Chondrocyte (in vitro differentiated cells): ENCODE measurements at regions not wholly inside any gene's neighbourhood (a gene's known extent, or its start where the extent isn't known, plus 50 kb on each side); places are given as distances from the start of the nearest gene placed in this dataset.

Source experiments
- DNase-seq: peaks from one replicate; pipeline ENCODE4 v3.0.0; 2021; ENCODE audit warnings: mixed read lengths, low spot score
- H3K27ac Mint-ChIP-seq: one replicate; pipeline ENCODE4 v1.8.0; 2021; ENCODE audit warnings: mild to moderate bottlenecking, moderate library complexity, mixed read lengths; ENCODE audit not compliant: unreplicated experiment
- H3K27me3 Mint-ChIP-seq: 2 replicates; pipeline ENCODE4 v1.8.0; 2021; ENCODE audit warnings: low read depth, mixed read lengths
- H3K36me3 Mint-ChIP-seq: 2 replicates; pipeline ENCODE4 v1.8.0; 2021; ENCODE audit warnings: low read depth, mixed read lengths
- H3K4me1 Mint-ChIP-seq: 2 replicates; pipeline ENCODE4 v1.8.0; 2021; ENCODE audit warnings: low read depth, mild to moderate bottlenecking, mixed read lengths
- H3K4me3 Mint-ChIP-seq: one replicate; pipeline ENCODE4 v1.8.0; 2021; ENCODE audit warnings: mild to moderate bottlenecking, moderate library complexity, mixed read lengths; ENCODE audit not compliant: unreplicated experiment
- H3K9me3 Mint-ChIP-seq: 2 replicates; pipeline ENCODE4 v1.8.0; 2021; ENCODE audit warnings: low read depth, mixed read lengths
- TF ChIP-seq, protein P1 (sequence below): fragments of 200-600 bp; sonication (generic); IDR thresholded peaks from 2 replicates; pipeline ENCODE4 v1.5.0; 2021; ENCODE audit warnings: antibody characterized with exemption, mild to moderate bottlenecking, moderate library complexity

DNA sequence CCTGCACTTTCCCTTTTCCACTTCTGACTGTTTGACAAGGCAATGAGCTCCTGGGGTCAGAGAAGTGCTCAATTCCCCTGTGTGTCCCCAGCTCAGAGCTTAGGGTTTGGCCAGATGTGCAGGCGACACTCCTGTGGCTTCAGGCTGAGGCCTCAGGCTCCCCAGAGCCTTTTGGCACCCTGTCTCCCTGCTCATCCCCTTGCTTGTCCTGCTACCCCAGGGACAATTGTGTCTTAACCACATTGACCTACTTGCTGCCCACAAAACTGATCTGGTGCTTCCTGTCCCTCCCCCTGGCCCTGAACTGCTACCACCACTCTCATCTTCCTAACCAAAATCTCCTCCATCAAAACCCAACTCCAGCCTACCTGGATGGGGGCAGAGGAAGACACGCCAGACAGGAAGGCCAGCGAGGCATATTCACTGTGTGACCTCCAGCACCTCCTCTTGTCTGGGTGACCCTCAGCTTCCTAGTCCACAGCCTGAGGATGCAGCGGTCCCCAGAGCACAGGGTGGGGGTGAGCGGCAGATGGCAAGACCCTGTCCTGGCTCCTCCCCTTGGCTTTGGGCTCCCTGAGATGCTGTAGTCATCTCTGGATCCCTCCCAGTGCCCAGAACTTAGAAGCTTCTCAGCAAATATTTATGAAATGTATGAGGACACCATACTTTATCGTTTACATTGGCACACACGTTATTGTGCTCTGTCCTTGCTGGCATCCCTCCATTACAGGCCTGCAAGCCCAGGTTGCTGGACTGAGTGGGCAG is 98.9 kb upstream of the SLC6A6 start:
- no peak overlapping the region for H3K27ac Mint-ChIP-seq
- TF ChIP-seq, protein P1, sequence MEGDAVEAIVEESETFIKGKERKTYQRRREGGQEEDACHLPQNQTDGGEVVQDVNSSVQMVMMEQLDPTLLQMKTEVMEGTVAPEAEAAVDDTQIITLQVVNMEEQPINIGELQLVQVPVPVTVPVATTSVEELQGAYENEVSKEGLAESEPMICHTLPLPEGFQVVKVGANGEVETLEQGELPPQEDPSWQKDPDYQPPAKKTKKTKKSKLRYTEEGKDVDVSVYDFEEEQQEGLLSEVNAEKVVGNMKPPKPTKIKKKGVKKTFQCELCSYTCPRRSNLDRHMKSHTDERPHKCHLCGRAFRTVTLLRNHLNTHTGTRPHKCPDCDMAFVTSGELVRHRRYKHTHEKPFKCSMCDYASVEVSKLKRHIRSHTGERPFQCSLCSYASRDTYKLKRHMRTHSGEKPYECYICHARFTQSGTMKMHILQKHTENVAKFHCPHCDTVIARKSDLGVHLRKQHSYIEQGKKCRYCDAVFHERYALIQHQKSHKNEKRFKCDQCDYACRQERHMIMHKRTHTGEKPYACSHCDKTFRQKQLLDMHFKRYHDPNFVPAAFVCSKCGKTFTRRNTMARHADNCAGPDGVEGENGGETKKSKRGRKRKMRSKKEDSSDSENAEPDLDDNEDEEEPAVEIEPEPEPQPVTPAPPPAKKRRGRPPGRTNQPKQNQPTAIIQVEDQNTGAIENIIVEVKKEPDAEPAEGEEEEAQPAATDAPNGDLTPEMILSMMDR, result no peak
- H3K36me3 Mint-ChIP-seq, result no peaks in the 10 kb centered on the region
- peaks cover 16% of the 10 kb centered on the region for H3K4me1 Mint-ChIP-seq
- DNase-seq, result no peak
- no peaks in the 10 kb centered on the region for H3K9me3 Mint-ChIP-seq
- no peak overlapping the region for H3K4me3 Mint-ChIP-seq
- H3K27me3 Mint-ChIP-seq, result peaks cover 7% of the 10 kb centered on the region

DNA sequence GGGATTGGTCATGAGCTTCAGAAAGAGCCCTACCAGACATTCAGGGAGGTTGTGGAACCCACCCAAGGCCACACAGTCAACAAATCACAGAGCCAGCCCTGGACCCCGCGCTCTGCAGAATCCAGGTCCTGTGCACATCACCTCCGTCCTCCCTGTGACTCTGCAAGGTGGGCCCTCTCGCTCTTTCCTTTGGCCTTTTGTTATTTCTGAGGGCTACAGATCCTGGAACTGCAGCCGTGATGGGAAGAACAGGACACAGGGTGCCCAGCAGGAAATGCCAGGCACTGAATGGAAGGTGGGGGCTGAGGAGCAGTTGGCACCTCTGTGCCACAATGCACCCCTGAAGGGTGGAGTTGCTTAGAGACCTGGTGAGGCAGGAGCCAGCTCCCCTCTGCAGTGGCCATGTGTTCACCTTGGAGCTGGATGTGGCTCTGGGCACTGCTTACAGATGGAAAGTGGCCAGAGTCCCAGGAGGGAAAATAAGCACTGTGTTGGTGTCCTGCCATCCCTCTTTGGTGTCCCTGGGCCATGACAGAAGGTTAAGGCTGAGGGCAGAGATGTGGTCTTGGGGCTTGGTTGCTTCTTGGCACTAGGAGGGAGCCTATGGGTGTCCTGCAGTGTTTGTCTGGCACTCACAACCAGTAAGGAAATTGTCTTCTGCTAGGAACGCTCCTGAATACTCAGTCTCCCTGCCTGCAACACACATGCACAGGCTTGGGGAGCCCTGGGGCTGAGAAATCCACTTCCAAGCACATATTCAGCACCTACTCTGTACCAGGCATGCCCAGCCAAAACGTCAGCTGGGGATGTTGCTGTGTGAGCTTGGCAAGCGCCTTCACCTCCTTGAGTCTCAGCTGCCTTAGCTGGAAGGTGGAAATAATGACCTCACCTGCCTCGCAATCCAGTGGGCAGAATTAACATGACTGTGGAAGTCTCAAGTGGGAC is 98.0 kb upstream of the SLC6A6 start:
- Mint-ChIP-seq H3K27ac (no peak overlapping the region), H3K4me1 (peaks cover 16% of the 10 kb centered on the region), H3K9me3 (no peaks in the 10 kb centered on the region), H3K36me3 (peaks cover 2% of the 10 kb centered on the region), H3K4me3 (no peak overlapping the region), H3K27me3 (peaks cover 10% of the 10 kb centered on the region)
- DNase-seq, result no peak
- TF ChIP-seq, protein P1, result no peak

DNA sequence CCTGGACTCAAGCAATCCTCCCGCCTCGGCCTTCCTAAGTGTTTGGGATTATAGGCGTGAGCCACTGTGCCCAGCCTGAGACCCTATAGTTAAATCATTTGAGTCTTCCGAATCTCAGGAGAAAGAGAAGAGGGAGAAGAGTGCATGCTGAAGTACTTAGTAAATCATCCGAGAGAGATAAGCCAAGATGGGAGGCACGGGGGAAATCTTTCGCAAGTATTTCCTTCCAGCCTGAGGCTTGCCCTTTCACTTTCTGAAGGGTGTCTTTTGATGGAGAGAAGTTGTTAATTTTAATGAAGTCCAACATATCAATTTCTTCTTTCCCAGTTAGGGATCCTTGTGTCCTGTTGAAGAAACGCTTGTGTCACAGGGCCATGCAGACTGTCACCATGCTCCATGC is 97.1 kb upstream of the SLC6A6 start:
- H3K4me1 Mint-ChIP-seq, result peaks cover 16% of the 10 kb centered on the region
- H3K27ac Mint-ChIP-seq, result no peak overlapping the region
- TF ChIP-seq, protein P1, result no peak
- H3K4me3 Mint-ChIP-seq, result no peak overlapping the region
- peaks cover 3% of the 10 kb centered on the region for H3K36me3 Mint-ChIP-seq
- no peak for DNase-seq
- H3K9me3 Mint-ChIP-seq, result no peaks in the 10 kb centered on the region
- peaks cover 12% of the 10 kb centered on the region for H3K27me3 Mint-ChIP-seq

DNA sequence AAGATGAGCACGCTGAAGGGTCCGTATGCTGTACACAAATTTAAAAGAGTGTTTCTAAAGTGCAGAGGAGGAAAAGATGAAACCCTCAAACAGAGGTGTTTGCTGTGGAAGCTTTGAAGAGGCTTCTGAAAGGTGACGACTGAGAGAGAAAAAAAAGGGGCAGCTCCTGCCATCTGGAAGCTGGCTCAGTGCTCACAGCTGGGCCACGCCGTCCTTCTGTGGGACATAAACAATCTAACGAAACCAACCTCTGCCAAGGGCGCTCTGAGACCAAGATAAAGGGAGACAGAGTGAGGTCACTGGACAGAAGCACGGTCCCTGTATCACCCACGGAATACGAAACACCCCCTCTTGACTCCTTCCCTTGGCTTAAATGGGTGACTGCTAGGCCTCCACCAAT is 96.3 kb upstream of the SLC6A6 start:
- Mint-ChIP-seq H3K4me3 (no peak overlapping the region), H3K27me3 (peaks cover 12% of the 10 kb centered on the region), H3K27ac (no peak overlapping the region), H3K9me3 (no peaks in the 10 kb centered on the region), H3K4me1 (peaks cover 16% of the 10 kb centered on the region), H3K36me3 (peaks cover 3% of the 10 kb centered on the region)
- TF ChIP-seq, protein P1, result no peak
- no peak for DNase-seq

DNA sequence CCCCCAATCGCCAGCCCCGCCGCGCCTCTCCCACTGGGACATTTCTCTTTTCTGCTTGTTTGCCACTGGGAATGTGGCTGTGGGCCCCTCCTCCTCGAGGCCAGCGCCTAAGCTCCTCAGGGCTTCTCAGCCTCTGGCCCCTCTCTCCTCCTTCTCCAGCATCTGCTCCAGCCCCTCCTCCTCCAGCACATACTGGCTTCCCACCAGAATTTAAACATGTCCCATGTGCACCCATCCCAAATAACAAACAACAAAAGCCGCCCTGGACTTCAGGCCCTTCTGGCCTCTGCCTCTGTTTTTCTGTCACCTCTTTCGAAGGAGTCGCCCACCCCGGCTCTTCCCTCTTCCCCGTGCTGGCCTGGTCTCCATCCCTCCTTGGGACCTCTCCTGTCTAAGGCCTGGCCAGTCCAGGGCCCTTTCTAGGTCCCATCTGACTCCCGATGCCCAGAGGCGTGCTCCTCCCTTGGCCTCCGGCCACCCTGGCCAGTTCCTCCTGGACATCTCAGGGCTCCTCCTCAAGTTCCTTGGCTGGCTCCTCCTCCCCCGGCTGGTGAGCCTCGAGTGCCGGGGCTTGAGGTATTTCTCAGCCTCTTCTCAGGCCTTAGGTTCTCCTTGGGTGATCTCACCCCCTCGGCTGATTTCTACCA is 94.6 kb upstream of the SLC6A6 start:
- Mint-ChIP-seq H3K27ac (no peak overlapping the region), H3K4me3 (no peak overlapping the region), H3K27me3 (peaks cover 20% of the 10 kb centered on the region), H3K9me3 (no peaks in the 10 kb centered on the region), H3K4me1 (peaks cover 16% of the 10 kb centered on the region), H3K36me3 (peaks cover 3% of the 10 kb centered on the region)
- no peak for DNase-seq
- TF ChIP-seq, protein P1, result no peak
